Activated CD4-positive, alpha-beta T cell treated with anti-CD3 and anti-CD28 coated beads, Interleukin-2, amount 50 U/mL, for 1 hour (primary cell): ENCODE measurements at regions not wholly inside any gene's neighbourhood (a gene's known extent, or its start where the extent isn't known, plus 50 kb on each side); places are given as distances from the start of the nearest gene placed in this dataset.
"Not testable (repeated sequence)": the region's sequence is repeated elsewhere in the genome, so short reads cannot be mapped to it uniquely, and the experiment has no call there.

Experiments
- DNase-seq: peaks from one replicate; pipeline ENCODE4 v3.0.0-alpha.2; 2020

DNA sequence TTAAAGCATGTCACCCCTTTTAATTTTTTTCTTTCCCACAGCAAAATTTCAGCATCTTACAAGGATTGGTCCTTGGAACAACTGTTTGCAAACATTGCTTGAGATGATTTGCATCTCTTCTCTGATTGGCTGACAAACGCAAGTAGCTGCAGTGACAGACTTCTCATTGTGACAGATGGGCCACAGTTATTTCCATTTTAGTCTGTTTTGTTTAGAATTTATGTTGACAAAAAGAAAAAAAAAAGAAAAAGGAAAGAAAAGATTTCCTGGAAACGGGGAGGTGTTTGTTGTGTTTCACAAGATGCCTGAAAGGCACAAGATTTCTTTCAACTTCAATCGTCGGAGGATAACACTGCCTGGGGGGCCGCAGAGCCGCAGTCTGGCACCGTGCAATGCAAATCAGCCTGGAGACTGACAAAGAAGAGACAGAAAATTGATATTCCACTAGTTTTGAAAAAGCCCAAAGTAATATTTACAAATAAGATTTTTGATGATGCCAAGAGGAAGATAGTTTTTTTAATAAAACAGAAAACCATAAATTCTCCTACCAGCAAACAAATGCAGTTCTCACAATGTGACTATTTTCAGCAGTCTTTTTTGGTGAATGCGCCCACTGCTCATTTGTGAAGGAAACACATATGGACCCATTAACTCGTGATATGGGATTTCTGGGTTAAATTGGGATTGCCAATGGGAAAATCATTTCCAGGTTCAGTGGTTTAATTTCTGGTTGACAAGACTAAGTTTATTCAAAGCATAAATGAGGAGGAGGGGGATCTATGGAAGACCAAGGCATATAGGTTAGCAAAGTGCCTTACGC lies 296.2 kb upstream of the SMIM21 start:
- DNase-seq, result no peak

- DNase-seq, result no peak
Measured at GRCh38 chr18:75714766-75715165, 287.3 kb upstream of the SMIM21 start.

DNA sequence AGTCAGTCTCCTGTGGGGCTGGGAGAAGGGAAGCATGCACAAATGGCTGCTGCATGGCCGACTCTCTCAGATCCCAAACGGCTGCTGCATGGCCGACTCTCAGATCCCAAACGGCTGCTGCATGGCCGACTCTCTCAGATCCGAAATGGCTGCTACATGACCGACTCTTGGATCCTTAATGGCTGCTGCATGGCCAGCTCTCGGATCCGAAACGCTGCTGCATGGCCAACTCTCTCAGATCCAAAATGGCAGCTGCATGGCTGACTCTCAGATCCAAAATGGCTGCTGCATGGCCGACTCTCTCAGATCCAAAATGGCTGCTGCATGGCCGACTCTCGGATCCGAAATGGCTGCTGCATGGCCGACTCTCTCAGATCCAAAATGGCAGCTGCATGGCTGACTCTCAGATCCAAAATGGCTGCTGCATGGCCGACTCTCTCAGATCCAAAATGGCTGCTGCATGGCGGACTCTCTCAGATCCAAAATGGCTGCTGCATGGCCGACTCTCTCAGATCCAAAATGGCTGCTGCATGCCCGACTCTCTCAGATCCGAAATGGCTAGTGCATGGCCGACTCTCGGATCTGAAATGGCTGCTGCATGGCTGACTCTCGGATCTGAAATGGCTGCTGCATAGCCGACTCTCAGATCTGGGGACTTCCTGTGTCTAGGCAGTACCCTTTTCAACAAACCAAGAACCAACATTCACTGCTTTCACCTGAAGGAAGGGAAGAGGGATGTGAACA lies 284.8 kb upstream of the SMIM21 start:
- DNase-seq, result not testable (repeated sequence)

- no peak for DNase-seq
Measured at GRCh38 chr18:75700561-75700960, 273.1 kb upstream of the SMIM21 start.

- DNase-seq, result no peak
Measured at GRCh38 chr18:75698861-75699260, 271.4 kb upstream of the SMIM21 start.

GRCh38 chr18:75697493-75697892 lies 270.0 kb upstream of the SMIM21 start:
- no peak for DNase-seq

DNA sequence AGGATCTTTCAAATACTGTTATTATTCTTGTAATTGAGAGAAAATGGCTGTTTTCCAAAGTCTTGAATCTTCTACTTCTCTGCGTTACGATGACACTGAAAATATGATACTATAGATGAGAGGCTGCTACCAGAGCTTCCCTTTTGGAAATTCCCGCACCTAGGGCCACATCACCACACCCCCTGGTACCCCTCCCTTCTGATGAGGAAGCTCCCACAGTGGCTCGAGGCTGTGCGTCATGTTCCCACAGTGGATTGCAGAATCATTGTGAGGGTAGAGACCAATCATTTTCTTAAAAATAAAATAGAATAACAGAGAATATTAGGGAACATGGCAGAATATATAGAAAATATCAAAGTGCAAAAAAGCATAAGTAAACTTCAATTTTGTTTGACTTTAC lies 268.9 kb upstream of the SMIM21 start:
- DNase-seq, result no peak

- no peak for DNase-seq
Measured at GRCh38 chr18:75694292-75694691, 266.8 kb upstream of the SMIM21 start.

- no peak for DNase-seq
Measured at GRCh38 chr18:75691483-75691882, 264.0 kb upstream of the SMIM21 start.

DNA sequence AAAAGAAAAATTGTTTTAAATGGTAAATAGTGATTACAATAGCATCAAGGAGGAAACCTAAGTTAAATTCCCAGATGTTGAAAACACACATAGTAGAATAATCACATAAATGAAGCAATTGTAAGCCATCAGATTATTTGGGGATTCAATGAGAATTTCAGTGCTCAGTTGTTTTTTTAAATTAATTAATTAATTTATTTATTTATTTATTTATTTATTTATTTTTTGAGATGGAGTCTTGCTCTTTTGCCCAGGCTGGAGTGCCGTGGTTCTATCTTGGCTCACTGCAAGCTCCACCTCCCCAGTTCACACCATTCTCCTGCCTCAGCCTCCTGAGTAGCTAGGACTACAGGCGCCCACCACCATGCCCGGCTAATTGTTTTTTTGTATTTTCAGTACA lies 262.8 kb upstream of the SMIM21 start:
- DNase-seq, result not testable (repeated sequence)

DNA sequence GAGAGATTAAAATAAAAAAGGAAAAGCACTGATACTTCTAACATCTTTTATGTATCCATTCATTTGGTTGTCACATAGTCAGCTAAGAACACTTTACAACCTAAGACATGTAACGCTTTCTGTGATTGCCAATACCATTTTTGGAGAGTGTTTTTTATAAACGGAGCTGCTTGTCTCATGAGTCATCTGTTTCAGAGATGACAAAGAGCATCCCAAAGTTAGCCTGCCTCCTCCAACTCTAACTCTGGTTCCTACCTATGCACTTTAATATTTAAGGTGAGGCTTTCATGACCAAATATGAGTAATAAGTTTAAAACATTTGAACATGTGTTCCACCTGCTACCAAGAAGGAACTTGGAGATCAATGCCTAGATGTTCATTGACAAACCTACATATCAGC lies 260.1 kb upstream of the SMIM21 start:
- no peak for DNase-seq

DNA sequence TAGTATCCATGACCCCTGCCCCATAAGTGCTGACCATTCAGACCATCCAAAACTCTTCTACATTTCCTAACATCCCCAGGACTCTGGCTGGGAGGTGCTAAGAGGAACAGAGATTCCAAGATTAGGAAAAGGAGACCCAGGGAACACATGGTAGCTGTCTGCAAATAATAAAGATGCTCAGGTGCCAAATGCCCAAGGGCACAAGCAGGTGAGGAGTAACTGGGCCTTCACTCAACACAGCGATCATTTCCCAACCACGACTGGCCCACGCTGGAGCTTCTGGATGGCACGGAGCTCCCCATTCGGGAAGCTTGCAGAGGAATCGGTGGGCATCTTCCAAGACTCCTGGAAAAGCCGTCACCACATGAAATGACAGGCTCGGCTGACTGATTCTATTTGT lies 255.9 kb upstream of the SMIM21 start:
- no peak for DNase-seq

- no peak for DNase-seq
Measured at GRCh38 chr18:75681538-75682115, 254.1 kb upstream of the SMIM21 start.

DNA sequence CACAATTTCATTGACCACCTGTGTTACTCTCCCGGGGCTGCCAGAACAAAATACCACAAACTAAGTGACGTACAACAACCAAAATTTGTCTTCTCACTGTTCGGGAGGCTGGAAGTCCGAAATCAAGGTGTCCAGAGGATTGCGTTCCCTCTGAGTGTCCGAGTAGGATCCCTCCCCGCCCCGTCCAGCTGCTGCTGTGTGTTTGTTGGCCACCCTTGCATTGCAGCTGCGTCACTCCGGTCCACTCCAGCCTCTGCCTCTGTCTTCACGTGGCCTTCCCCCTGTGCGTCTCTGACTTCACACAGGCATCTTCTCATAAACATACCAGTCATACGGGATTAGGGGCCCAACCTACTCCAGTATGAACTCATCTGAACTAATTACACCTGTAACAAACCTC lies 251.8 kb upstream of the SMIM21 start:
- DNase-seq, result no peak

GRCh38 chr18:75678627-75679026 lies 251.1 kb upstream of the SMIM21 start:
- no peak for DNase-seq

DNA sequence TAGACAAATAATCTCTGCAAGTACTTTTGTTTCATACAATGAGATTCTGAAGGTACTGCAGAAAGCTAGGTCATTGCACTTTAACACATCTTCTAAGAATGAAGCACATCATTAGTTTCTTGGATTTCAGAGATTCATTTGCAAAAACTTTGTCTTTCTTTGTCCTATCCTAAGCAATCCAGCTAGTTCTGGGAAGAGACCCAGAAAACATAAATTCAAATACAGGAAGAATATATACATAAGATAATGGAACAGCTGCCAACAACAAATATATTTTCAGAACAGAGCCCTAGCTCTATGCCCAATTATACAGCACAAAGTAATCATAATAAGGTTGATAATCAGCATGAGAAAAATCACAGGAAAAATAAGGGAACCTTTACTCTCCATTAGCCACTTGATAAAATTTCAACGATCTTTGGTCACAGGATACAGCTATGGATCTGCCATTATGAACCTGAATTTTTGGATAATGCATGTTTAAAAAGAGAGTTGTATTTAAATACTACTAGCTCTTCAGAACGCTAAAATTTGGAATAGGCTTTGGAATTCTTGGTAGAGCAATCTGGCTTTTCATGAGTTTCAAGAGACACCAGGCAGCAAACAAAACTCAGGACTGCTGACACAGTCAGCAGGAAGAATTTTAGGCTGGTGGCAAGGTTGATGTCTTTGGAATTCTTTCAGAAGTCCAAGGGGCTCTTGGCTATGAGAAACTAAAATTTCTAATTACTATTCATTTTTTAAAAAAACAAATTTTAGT lies 250.4 kb upstream of the SMIM21 start:
- DNase-seq, result no peak

- no peak for DNase-seq
Measured at GRCh38 chr18:75660932-75661331, 233.4 kb upstream of the SMIM21 start.

DNA sequence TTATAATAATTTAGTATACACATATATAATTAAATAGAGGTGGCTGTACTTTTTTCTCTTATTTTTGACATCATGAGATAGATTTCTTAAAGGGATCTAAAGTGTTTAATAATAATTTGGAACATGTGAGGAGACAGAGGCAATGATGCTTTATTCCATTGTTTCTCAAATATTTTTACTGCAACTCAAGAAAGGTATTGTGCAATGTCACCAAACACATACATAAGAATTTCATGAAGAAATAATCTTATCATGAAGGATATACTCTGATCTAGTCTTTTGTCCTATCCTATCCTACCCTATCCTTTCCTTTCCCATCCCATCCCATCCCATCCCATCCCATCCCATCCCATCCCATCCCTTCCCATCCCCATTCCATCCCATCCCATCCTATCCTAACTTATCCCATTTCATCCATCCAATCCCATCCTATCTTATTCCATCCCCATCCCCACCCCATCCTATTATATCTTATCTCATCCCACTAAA lies 232.1 kb upstream of the SMIM21 start:
- DNase-seq, result no peak

- DNase-seq, result no peak
Measured at GRCh38 chr18:75658330-75658729, 230.8 kb upstream of the SMIM21 start.

- no peak for DNase-seq
Measured at GRCh38 chr18:75656563-75657247, 229.2 kb upstream of the SMIM21 start.

DNA sequence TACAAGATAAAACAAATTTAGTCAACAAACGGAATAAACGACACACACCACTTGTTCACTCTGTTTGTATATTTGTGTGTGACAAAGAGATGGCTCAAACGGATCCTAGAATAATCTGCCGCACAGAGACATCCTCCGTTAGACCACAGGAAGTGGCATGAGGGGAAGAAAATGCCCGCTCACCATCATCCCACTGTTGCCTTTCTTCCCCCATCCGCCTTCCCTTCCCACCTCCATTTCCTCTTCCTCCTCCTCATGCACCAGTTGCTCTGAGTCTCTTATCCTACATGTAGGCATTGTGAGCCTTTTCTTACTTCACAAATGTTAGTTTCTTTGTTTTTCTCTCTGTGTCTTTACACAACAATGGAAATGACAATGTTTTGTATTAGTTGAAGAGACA lies 228.5 kb upstream of the SMIM21 start:
- DNase-seq, result no peak
